HepG2 (cell line): ENCODE measurements at regions not wholly inside any gene's neighbourhood (a gene's known extent, or its start where the extent isn't known, plus 50 kb on each side); places are given as distances from the start of the nearest gene placed in this dataset.
A peak's percentile ranks its signal among the peaks of the same experiment; 100 is the strongest.

Source experiments
- ARID2 ChIP-seq: sonication (generic); formaldehyde crosslinking; IDR thresholded peaks from 2 replicates; pipeline ENCODE4 v1.8.1; 2022; ENCODE audit warnings: mild to moderate bottlenecking, missing genetic modification reagents, borderline replicate concordance
- ARNT ChIP-seq: fragments of 450-650 bp; IDR thresholded peaks from 2 replicates; pipeline ENCODE4 v1.6.1; 2017
- CBFB ChIP-seq: sonication (generic); formaldehyde crosslinking; IDR thresholded peaks from 2 replicates; pipeline ENCODE4 v1.4.0; 2020; ENCODE audit warnings: missing genetic modification reagents
- CCDC6 ChIP-seq: sonication (generic); formaldehyde crosslinking; IDR thresholded peaks from 2 replicates; pipeline ENCODE4 v1.8.1; 2022; ENCODE audit warnings: mild to moderate bottlenecking, missing genetic modification reagents, moderate library complexity
- CHD4 ChIP-seq: fragments of 200-600 bp; sonication (generic); IDR thresholded peaks from 2 replicates; pipeline ENCODE4 v1.7.0; 2017; ENCODE audit warnings: mild to moderate bottlenecking, low read length, borderline replicate concordance
- HIVEP1 ChIP-seq: sonication (generic); formaldehyde crosslinking; IDR thresholded peaks from 2 replicates; pipeline ENCODE4 v1.4.0; 2020; ENCODE audit warnings: mild to moderate bottlenecking, missing genetic modification reagents
- ISX ChIP-seq: sonication (generic); formaldehyde crosslinking; conservative IDR thresholded peaks from 2 replicates; pipeline ENCODE4 v1.5.0; 2020; ENCODE audit warnings: missing genetic modification reagents
- KDM6A ChIP-seq: IDR thresholded peaks from 2 replicates; pipeline ENCODE4 v1.6.1; 2016; ENCODE audit warnings: low read depth
- KMT2B ChIP-seq: IDR thresholded peaks from 2 replicates; pipeline ENCODE4 v1.6.1; 2016; ENCODE audit warnings: missing genetic modification reagents, missing compliant biosample characterization
- MBD4 ChIP-seq: IDR thresholded peaks from 2 replicates; pipeline ENCODE4 v1.6.1; 2012; ENCODE audit warnings: low read length, inconsistent platforms, borderline replicate concordance
- NFRKB ChIP-seq: fragments of 450-650 bp; IDR thresholded peaks from 2 replicates; pipeline ENCODE4 v1.6.1; 2017
- SNRNP70 ChIP-seq: fragments of 200-400 bp; formaldehyde crosslinking; IDR thresholded peaks from 2 replicates; pipeline ENCODE4 v1.6.1; 2017; ENCODE audit warnings: mild to moderate bottlenecking, low read depth, low read length, moderate library complexity
- SRY ChIP-seq: sonication (generic); formaldehyde crosslinking; IDR thresholded peaks from 2 replicates; pipeline ENCODE4 v1.8.0; 2022; ENCODE audit warnings: mild to moderate bottlenecking, missing genetic modification reagents
- TEAD2 ChIP-seq: sonication (generic); formaldehyde crosslinking; IDR thresholded peaks from 2 replicates; pipeline ENCODE4 v1.9.0; 2021; ENCODE audit warnings: missing genetic modification reagents
- TMF1 ChIP-seq: sonication (generic); formaldehyde crosslinking; IDR thresholded peaks from 2 replicates; pipeline ENCODE4 v1.8.1; 2022; ENCODE audit warnings: low read depth, missing genetic modification reagents
- TOE1 ChIP-seq: sonication (generic); formaldehyde crosslinking; IDR thresholded peaks from 2 replicates; pipeline ENCODE4 v1.4.0; 2020; ENCODE audit warnings: mild to moderate bottlenecking, missing genetic modification reagents
- TRIM24 ChIP-seq: sonication (generic); formaldehyde crosslinking; IDR thresholded peaks from 2 replicates; pipeline ENCODE4 v1.8.0; 2022; ENCODE audit warnings: mild to moderate bottlenecking, missing genetic modification reagents
- ZNF44 ChIP-seq: sonication (generic); formaldehyde crosslinking; IDR thresholded peaks from 2 replicates; pipeline ENCODE4 v1.5.1; 2020; ENCODE audit warnings: mild to moderate bottlenecking, missing genetic modification reagents
- ZNF614 ChIP-seq: IDR thresholded peaks from 2 replicates; pipeline ENCODE4 v1.6.1; 2018; ENCODE audit warnings: missing biosample characterization, missing genetic modification reagents, inconsistent platforms, borderline replicate concordance
- ZNF713 ChIP-seq: sonication (generic); formaldehyde crosslinking; IDR thresholded peaks from 2 replicates; pipeline ENCODE4 v1.4.0; 2020; ENCODE audit warnings: mild to moderate bottlenecking, missing genetic modification reagents
- ZNF782 ChIP-seq: sonication (generic); formaldehyde crosslinking; IDR thresholded peaks from 2 replicates; pipeline ENCODE4 v1.4.0; 2020; ENCODE audit warnings: missing genetic modification reagents, mild to moderate bottlenecking, borderline replicate concordance
- ZSCAN29 ChIP-seq: sonication (generic); formaldehyde crosslinking; conservative IDR thresholded peaks from 2 replicates; pipeline ENCODE4 v1.4.0; 2020; ENCODE audit warnings: mild to moderate bottlenecking, missing genetic modification reagents
- ZSCAN9 ChIP-seq: IDR thresholded peaks from 2 replicates; pipeline ENCODE4 v1.6.1; 2016; ENCODE audit warnings: borderline replicate concordance
- TF ChIP-seq, protein P1 (sequence below): sonication (generic); formaldehyde crosslinking; IDR thresholded peaks from 2 replicates; pipeline ENCODE4 v1.9.0; 2021; ENCODE audit warnings: missing genetic modification reagents, borderline replicate concordance
- TF ChIP-seq, protein P2 (sequence below): sonication (generic); formaldehyde crosslinking; IDR thresholded peaks from 2 replicates; pipeline ENCODE4 v1.8.0; 2022; ENCODE audit warnings: mild to moderate bottlenecking, missing genetic modification reagents, borderline replicate concordance
- TF ChIP-seq, protein P3 (sequence below): sonication (generic); formaldehyde crosslinking; IDR thresholded peaks from 2 replicates; pipeline ENCODE4 v1.4.0; 2020; ENCODE audit warnings: mild to moderate bottlenecking, low read depth, missing genetic modification reagents
- TF ChIP-seq, protein P4 (sequence below): sonication (generic); formaldehyde crosslinking; IDR thresholded peaks from 2 replicates; pipeline ENCODE4 v1.5.0; 2020; ENCODE audit warnings: missing genetic modification reagents

DNA sequence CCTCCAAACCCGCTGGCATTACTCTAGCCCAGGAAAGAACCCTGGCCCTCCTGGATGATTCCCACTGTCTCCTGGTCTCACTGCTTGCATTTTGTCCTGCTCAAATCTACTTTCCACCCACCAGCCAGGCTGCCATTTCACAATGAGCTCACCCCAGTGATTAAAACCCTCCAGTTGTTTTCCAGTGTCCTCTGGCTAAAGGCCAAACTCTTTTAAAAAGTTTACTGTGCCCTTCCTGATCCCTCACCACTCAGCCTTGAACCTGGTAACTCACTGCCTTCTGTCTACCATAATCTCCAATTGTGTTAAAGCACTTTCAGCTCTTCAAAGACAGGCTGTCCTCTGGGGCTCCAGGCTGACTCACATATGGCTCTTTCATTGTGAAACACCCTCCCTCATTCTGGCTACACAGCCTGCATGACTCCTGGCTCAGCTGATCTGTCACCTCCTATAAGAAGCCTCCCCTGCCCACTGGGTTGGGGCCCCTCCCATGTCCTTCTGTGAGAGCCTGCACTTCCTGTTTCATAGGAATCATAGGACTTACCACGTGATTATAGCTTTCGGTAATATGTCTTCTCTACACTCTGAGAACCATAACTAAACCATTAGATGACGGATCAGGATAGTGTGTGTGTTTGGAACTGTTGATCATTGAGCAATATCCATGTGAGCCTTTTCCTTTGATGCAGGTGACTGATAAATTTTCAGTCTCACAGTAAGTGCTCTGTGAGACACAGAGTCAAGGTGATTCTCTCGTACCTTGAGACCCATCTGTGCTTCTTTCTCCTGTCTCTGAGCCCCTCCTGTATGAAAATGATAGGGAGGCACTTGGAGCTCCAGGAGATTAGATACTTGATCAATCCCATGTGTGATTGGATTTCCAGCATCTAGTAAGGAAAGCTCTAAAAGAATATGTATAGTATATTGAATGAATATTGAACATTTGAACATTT is 590.8 kb upstream of the ID2 start (continued):
- no peak for TF ChIP-seq CBFB (CRISPR knock-in tag)
- TF ChIP-seq CCDC6 (CRISPR knock-in tag) = peak; percentile 77
- TF ChIP-seq ARNT = no peak
- TF ChIP-seq, protein P1, sequence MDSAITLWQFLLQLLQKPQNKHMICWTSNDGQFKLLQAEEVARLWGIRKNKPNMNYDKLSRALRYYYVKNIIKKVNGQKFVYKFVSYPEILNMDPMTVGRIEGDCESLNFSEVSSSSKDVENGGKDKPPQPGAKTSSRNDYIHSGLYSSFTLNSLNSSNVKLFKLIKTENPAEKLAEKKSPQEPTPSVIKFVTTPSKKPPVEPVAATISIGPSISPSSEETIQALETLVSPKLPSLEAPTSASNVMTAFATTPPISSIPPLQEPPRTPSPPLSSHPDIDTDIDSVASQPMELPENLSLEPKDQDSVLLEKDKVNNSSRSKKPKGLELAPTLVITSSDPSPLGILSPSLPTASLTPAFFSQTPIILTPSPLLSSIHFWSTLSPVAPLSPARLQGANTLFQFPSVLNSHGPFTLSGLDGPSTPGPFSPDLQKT (CRISPR knock-in tag) = no peak
- TF ChIP-seq, protein P2, sequence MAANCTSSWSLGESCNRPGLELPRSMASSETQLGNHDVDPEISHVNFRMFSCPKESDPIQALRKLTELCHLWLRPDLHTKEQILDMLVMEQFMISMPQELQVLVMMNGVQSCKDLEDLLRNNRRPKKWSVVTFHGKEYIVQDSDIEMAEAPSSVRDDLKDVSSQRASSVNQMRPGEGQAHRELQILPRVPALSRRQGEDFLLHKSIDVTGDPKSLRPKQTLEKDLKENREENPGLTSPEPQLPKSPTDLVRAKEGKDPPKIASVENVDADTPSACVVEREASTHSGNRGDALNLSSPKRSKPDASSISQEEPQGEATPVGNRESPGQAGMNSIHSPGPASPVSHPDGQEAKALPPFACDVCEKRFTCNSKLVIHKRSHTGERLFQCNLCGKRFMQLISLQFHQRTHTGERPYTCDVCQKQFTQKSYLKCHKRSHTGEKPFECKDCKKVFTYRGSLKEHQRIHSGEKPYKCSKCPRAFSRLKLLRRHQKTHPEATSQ (CRISPR knock-in tag) = no peak
- 0 out of 2 replicates have a peak, but pooled peaks have one; percentile 34 for TF ChIP-seq HIVEP1 (CRISPR knock-in tag)
- no peak for TF ChIP-seq TEAD2
- TF ChIP-seq SRY (CRISPR knock-in tag) = no peak; the same call in 1 of the 2 replicates
- TF ChIP-seq ZNF782 (CRISPR knock-in tag) = 0 out of 2 replicates have a peak, but pooled peaks have one; percentile 31
- no peak for TF ChIP-seq ARID2 (CRISPR knock-in tag)
- no peak; the same call in 1 of the 2 replicates for TF ChIP-seq KMT2B (CRISPR knock-in tag)
- TF ChIP-seq, protein P3, sequence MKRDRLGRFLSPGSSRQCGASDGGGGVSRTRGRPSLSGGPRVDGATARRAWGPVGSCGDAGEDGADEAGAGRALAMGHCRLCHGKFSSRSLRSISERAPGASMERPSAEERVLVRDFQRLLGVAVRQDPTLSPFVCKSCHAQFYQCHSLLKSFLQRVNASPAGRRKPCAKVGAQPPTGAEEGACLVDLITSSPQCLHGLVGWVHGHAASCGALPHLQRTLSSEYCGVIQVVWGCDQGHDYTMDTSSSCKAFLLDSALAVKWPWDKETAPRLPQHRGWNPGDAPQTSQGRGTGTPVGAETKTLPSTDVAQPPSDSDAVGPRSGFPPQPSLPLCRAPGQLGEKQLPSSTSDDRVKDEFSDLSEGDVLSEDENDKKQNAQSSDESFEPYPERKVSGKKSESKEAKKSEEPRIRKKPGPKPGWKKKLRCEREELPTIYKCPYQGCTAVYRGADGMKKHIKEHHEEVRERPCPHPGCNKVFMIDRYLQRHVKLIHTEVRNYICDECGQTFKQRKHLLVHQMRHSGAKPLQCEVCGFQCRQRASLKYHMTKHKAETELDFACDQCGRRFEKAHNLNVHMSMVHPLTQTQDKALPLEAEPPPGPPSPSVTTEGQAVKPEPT (CRISPR knock-in tag) = 0 out of 2 replicates have a peak, but pooled peaks have one; percentile 57
- peak; percentile 69; the same call in 1 of the 2 replicates for TF ChIP-seq ZNF614 (CRISPR knock-in tag)
- peak; percentile 95 for TF ChIP-seq ZSCAN29 (CRISPR knock-in tag)
- TF ChIP-seq SNRNP70 = no peak
- TF ChIP-seq ZNF713 (CRISPR knock-in tag) = no peak
- TF ChIP-seq CHD4 = peak; percentile 84; the same call in 1 of the 2 replicates
- peak; percentile 94 for TF ChIP-seq ZNF44 (CRISPR knock-in tag)
- TF ChIP-seq NFRKB = no peak
- peak; percentile 37; the same call in 1 of the 2 replicates for TF ChIP-seq KDM6A
- TF ChIP-seq MBD4 = no peak; the same call in 1 of the 2 replicates
- TF ChIP-seq, protein P4, sequence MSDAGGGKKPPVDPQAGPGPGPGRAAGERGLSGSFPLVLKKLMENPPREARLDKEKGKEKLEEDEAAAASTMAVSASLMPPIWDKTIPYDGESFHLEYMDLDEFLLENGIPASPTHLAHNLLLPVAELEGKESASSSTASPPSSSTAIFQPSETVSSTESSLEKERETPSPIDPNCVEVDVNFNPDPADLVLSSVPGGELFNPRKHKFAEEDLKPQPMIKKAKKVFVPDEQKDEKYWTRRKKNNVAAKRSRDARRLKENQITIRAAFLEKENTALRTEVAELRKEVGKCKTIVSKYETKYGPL (CRISPR knock-in tag) = no peak
- TF ChIP-seq TOE1 (CRISPR knock-in tag) = no peak
- TF ChIP-seq ISX = no peak
- peak; percentile 89; the same call in 1 of the 2 replicates for TF ChIP-seq ZSCAN9 (CRISPR knock-in tag)
- TF ChIP-seq TRIM24 = 0 out of 2 replicates have a peak, but pooled peaks have one; percentile 11
- no peak for TF ChIP-seq TMF1 (CRISPR knock-in tag)
